Left lung (tissue), 4 donors: ENCODE measurements at regions not wholly inside any gene's neighbourhood (a gene's known extent, or its start where the extent isn't known, plus 50 kb on each side); places are given as distances from the start of the nearest gene placed in this dataset.

ENCODE experiments used
- ATAC-seq: fragments of 200-7000 bp; cut with Tn5 transposase; one replicate; pipeline ENCODE4 v1.9.1; 2020; ENCODE audit warnings: moderate library complexity
- DNase-seq, 4 donors: peaks; one replicate each; pipeline ENCODE4 v3.0.0-alpha.2; 2013 to 2020
- H3K27ac ChIP-seq, 2 donors: fragments of 200-600 bp; sonication (generic) in 1 of 2; one replicate each; pipeline versions ENCODE4 v1.5.0 to v1.8.0; 2020 to 2021
- H3K27me3 ChIP-seq, 2 donors: fragments of 200-600 bp; sonication (generic) in 1 of 2; one replicate each; pipeline versions ENCODE4 v1.5.0 to v1.8.0; 2020 to 2021
- H3K36me3 ChIP-seq, 2 donors: fragments of 200-600 bp; sonication (generic) in 1 of 2; one replicate each; pipeline versions ENCODE4 v1.5.0 to v1.8.0; 2020 to 2021
- H3K4me1 ChIP-seq, 2 donors: fragments of 200-600 bp; one replicate each; pipeline ENCODE4 v1.8.0; 2021
- H3K4me3 ChIP-seq, 2 donors: fragments of 200-600 bp; sonication (generic) in 1 of 2; one replicate each; pipeline versions ENCODE4 v1.5.0 to v1.8.0; 2020 to 2021; ENCODE audit warnings: mild to moderate bottlenecking in 1 of 2
- H3K9me3 ChIP-seq, 2 donors: fragments of 200-600 bp; sonication (generic) in 1 of 2; one replicate each; pipeline versions ENCODE4 v1.5.0 to v1.8.0; 2020 to 2021
- CTCF ChIP-seq, 2 donors: fragments of 200-600 bp; sonication (generic) in 1 of 2; IDR thresholded peaks; one replicate each; pipeline versions ENCODE4 v1.5.0 to v1.8.0; 2021; ENCODE audit warnings: antibody characterized with exemption in 2 of 2
- intact Hi-C, 2 donors: fragments of 100-400 bp; cut with DNase I; formaldehyde crosslinking; loops; one replicate each; pipeline versions ENCODE4 v1.11.2 to v1.14.2; 2022
- donor health status: DM: no; HTN: yes; CAD: no.
- donor health status: DM: no; HTN: no; CAD: no.

DNA sequence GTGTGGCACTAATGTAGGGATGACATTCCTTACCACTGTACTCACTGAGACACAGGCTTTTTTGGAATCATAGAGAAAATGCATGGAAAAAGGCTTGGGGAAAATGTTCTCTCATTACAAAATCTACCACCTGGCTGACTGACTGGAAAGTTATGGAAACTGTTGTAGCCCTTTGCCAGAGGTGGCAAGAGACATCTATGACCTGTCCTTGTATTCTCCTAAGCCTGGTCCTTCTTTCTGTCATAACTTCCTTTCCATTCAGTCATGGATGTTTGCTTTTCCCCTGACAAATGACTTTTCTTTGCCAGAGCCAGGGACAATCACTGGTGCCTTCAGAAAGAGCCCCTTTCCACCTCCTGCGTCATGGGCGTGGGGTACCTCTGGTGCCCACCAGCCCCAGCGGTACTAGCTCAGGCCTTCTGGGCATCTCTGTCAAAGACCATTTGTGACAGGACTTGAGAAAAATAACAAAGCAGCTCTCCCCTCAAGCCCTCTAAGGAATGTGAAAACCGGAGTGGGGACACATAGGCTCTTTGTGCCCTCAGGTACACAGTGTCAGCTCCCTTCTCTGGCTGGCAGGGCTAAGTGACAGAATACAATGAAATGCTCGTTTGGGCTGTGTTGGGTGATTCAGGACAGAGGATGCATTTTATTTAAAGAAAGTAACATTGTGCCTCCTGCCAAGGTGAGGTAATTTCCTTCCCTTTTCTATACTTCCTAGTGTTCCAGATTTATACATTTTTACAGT lies 381.1 kb upstream of the RASGRP1 start:
- ATAC-seq, result no peak

GRCh38 chr15:38954090-38954489 lies 389.5 kb upstream of the RASGRP1 start:
- H3K4me3 ChIP-seq, result no peak overlapping the region
- no peaks in the 10 kb centered on the region for H3K4me1 ChIP-seq
- H3K27ac ChIP-seq, result no peak overlapping the region
- ATAC-seq, result no peak
- TF ChIP-seq CTCF (IDR thresholded peaks at IDR 0.05), result no peak
- H3K27me3 ChIP-seq, result no peaks in the 10 kb centered on the region
- H3K36me3 ChIP-seq, result no peaks in the 10 kb centered on the region
- H3K9me3 ChIP-seq, result no peaks in the 10 kb centered on the region
- intact Hi-C loops, result no loop called here
- no peak for DNase-seq

More for the DNA sequence above, 381.1 kb upstream of the RASGRP1 start:
- Histone ChIP-seq H3K27me3 (no peaks in the 10 kb centered on the region), H3K9me3 (no peaks in the 10 kb centered on the region), H3K4me1 (no peaks in the 10 kb centered on the region), H3K27ac (no peak overlapping the region), H3K36me3 (no peaks in the 10 kb centered on the region), H3K4me3 (no peak overlapping the region)
- no peak for TF ChIP-seq CTCF (IDR thresholded peaks at IDR 0.05)
- intact Hi-C loops, result no loop called here
- no peak for DNase-seq

DNA sequence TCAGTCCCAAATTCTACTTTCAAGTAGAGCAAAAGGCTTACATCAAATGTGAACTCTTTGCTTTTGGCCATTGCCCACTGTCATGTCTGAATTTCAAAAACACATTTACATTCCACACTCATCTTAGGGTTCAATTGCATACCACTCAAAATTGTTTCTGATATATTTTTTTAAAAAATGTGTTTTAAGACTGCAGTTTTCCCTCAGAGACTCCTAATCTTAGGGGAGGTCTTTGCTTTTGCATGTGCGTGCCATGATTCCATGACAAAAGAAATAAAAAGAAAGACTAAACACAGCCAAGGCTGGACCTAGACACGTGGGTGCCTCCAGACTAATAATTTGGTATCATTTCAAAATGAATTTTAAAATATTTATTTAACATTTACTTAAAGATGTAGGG lies 396.8 kb upstream of the RASGRP1 start:
- intact Hi-C loops, result no loop called here
- Histone ChIP-seq H3K9me3 (no peaks in the 10 kb centered on the region), H3K27me3 (no peaks in the 10 kb centered on the region), H3K36me3 (no peaks in the 10 kb centered on the region), H3K27ac (no peak overlapping the region), H3K4me1 (no peaks in the 10 kb centered on the region), H3K4me3 (no peak overlapping the region)
- no peak for TF ChIP-seq CTCF (IDR thresholded peaks at IDR 0.05)
- DNase-seq (peak in 2 of 4 donors; percentile 51 to 55), ATAC-seq (no peak)

- intact Hi-C loops, result no loop called here
- ATAC-seq (no peak), DNase-seq (peak in 2 of 4 donors; percentile 62 to 82)
- Histone ChIP-seq H3K4me1 (no peaks in the 10 kb centered on the region), H3K9me3 (no peaks in the 10 kb centered on the region), H3K36me3 (no peaks in the 10 kb centered on the region), H3K27ac (no peak overlapping the region), H3K4me3 (no peak overlapping the region), H3K27me3 (no peaks in the 10 kb centered on the region)
- TF ChIP-seq CTCF (IDR thresholded peaks at IDR 0.05), result no peak
Observed at GRCh38 chr15:38961931-38962330, 397.3 kb upstream of the RASGRP1 start.

DNA sequence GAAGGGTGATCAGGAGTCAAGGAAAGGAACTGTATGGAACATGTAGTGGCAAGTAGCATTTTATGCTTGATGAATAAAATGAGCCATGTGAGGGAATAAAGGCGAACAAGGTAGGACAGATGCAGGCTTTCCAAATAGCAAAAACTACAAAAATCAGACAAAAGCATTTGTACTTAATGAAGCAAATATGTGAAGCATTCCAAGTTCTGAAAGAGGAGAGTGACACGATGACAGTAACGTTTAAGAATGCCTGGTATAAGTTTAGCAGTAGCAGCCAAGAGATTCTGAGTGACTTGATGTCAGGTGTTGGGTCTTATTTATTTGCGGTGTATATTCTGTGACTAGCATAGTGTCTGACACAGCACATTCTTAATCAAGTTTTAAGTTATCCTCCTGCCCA lies 408.2 kb upstream of the RASGRP1 start:
- H3K36me3 ChIP-seq, result no peaks in the 10 kb centered on the region
- no peak overlapping the region for H3K27ac ChIP-seq
- intact Hi-C loops, result no loop called here
- no peaks in the 10 kb centered on the region for H3K4me1 ChIP-seq
- H3K9me3 ChIP-seq, result peaks cover 0 to 8% of the 10 kb centered on the region in 2 donors
- no peak for TF ChIP-seq CTCF (IDR thresholded peaks at IDR 0.05)
- DNase-seq (no peak), ATAC-seq (no peak)
- H3K27me3 ChIP-seq, result no peaks in the 10 kb centered on the region
- H3K4me3 ChIP-seq, result no peak overlapping the region
